Progenitor cell of endocrine pancreas (in vitro differentiated cells): ENCODE measurements at regions not wholly inside any gene's neighbourhood (a gene's known extent, or its start where the extent isn't known, plus 50 kb on each side); places are given as distances from the start of the nearest gene placed in this dataset.

ENCODE experiments used
- DNase-seq: peaks from one replicate; pipeline ENCODE4 v3.0.0; 2021; ENCODE audit warnings: low spot score; ENCODE audit not compliant: unreplicated experiment
- H3K27ac Mint-ChIP-seq: 2 replicates; pipeline ENCODE4 v1.8.0; 2021; ENCODE audit warnings: mild to moderate bottlenecking, moderate library complexity, mixed read lengths
- H3K27me3 Mint-ChIP-seq: 2 replicates; pipeline ENCODE4 v1.8.0; 2021; ENCODE audit warnings: mixed read lengths
- H3K36me3 Mint-ChIP-seq: 2 replicates; pipeline ENCODE4 v1.8.0; 2022; ENCODE audit warnings: mixed read lengths; ENCODE audit not compliant: insufficient read depth
- H3K4me1 Mint-ChIP-seq: 2 replicates; pipeline ENCODE4 v1.8.0; 2021; ENCODE audit warnings: low read depth, mixed read lengths
- H3K4me3 Mint-ChIP-seq: 2 replicates; pipeline ENCODE4 v1.8.0; 2021; ENCODE audit warnings: low read depth, mild to moderate bottlenecking, moderate library complexity, mixed read lengths
- H3K9me3 Mint-ChIP-seq: 2 replicates; pipeline ENCODE4 v1.8.0; 2021; ENCODE audit warnings: low read depth, mixed read lengths
- TF ChIP-seq, protein P1 (sequence below): fragments of 200-600 bp; sonication (generic); IDR thresholded peaks from one replicate; pipeline ENCODE4 v1.5.0; 2021; ENCODE audit warnings: antibody characterized with exemption, mild to moderate bottlenecking; ENCODE audit not compliant: unreplicated experiment

DNA sequence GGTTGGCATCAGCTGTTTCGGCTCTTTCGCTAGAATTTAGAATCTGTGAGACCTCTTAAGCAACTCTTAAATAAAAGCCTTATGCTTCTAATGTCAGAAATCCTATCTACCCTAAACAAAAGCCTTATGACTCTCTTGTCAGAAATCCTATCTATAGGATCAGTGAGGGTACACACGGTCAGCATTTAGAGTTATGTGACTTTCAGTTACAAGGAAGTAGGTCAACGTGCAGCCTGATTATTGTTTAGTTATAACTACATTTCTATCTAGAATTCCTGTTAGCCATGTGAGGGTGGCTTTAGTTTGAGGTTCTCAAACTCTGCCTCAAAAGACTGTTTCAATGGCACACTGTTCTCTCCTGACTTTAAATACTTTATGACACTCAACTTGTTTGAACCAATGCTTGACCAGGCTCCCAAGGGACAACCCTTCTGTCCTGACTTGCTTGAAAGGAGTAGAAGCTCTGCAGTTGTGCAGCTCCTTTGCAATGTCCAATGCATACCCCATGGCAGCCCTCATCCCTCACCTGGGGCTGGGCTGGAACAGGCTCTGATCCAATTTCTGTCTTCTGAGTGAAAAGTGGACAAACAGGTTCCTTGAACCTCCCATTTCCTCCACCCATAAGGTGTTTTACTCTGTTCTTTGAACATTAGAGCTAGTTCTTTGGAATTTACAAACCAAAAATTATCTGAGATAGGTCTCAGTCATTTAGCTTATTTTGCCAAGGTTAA lies 251.6 kb upstream of the PIK3R1 start:
- no peak overlapping the region for H3K27ac Mint-ChIP-seq
- H3K27me3 Mint-ChIP-seq, result no peaks in the 10 kb centered on the region
- no peak overlapping the region for H3K4me3 Mint-ChIP-seq

DNA sequence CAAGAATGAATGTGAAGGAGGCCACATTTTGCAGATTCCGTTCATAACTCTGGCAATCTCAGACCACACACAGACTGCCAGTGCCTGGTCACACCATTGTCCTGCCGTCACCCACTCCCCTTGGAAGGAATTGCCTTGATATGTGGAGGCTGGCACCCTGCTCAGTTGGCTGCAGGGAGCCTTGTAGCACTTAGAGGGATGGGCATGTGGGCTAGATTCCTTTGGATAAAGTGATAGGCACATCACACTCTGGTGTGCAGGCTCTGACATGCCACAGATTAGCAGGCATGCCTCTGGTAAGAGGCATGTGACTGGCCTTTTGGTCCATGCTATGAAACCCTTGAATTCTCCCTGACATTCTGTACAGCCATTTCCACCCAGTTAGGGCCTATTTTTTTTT lies 254.6 kb upstream of the PIK3R1 start:
- Mint-ChIP-seq H3K27ac (no peak overlapping the region), H3K36me3 (no peaks in the 10 kb centered on the region), H3K9me3 (no peaks in the 10 kb centered on the region), H3K27me3 (no peaks in the 10 kb centered on the region), H3K4me3 (no peak overlapping the region), H3K4me1 (peaks cover 17% of the 10 kb centered on the region)
- TF ChIP-seq, protein P1, sequence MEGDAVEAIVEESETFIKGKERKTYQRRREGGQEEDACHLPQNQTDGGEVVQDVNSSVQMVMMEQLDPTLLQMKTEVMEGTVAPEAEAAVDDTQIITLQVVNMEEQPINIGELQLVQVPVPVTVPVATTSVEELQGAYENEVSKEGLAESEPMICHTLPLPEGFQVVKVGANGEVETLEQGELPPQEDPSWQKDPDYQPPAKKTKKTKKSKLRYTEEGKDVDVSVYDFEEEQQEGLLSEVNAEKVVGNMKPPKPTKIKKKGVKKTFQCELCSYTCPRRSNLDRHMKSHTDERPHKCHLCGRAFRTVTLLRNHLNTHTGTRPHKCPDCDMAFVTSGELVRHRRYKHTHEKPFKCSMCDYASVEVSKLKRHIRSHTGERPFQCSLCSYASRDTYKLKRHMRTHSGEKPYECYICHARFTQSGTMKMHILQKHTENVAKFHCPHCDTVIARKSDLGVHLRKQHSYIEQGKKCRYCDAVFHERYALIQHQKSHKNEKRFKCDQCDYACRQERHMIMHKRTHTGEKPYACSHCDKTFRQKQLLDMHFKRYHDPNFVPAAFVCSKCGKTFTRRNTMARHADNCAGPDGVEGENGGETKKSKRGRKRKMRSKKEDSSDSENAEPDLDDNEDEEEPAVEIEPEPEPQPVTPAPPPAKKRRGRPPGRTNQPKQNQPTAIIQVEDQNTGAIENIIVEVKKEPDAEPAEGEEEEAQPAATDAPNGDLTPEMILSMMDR, result no peak
- DNase-seq, result no peak

More for the DNA sequence above, 251.6 kb upstream of the PIK3R1 start:
- H3K9me3 Mint-ChIP-seq, result no peaks in the 10 kb centered on the region
- no peaks in the 10 kb centered on the region for H3K36me3 Mint-ChIP-seq
- no peak for DNase-seq
- TF ChIP-seq, protein P1, result no peak
- H3K4me1 Mint-ChIP-seq, result peaks cover 12% of the 10 kb centered on the region

DNA sequence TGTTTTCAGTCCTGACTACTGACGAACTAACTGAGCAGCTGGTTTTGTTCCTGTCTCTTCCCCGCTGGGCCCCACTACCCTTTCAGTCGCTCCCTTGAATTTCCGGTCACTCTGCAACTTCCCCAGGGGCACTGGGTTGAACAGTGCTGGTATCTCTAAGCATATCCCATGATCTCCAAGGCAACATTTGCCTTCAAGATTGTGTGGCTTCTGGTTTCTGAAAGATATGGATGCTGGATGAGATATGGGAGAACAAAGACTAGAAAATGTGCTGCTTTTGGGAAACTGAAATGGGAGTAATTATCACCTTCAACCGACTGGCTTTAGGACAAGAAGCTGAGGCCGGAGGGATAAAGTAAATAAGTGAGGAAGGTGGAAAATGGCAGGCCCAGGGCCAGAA lies 258.2 kb upstream of the PIK3R1 start:
- Mint-ChIP-seq H3K27ac (no peak overlapping the region), H3K27me3 (no peaks in the 10 kb centered on the region), H3K4me3 (no peak overlapping the region), H3K36me3 (no peaks in the 10 kb centered on the region), H3K4me1 (peaks cover 9% of the 10 kb centered on the region), H3K9me3 (no peaks in the 10 kb centered on the region)
- TF ChIP-seq, protein P1, result no peak
- DNase-seq, result no peak

DNA sequence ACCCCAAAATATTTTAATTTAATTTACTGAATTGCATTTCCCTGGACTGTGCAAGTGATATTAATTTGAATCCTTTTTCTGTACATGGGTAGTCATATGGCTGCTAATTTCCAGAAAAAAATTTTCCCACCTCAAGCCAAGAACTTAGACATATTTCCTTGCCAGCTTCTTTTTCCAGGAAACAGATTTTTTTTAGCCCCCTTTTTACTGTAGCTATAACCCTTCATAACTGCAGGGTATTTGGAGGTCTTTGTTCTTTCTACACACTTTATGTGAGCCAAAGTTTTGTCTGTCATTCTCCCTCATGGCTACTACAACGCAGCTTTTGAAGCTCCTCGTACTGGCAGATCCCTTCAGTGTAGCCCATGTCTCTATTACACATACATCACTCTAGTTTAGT lies 261.2 kb upstream of the PIK3R1 start:
- Mint-ChIP-seq H3K36me3 (no peaks in the 10 kb centered on the region), H3K27ac (no peak overlapping the region), H3K4me3 (no peak overlapping the region), H3K27me3 (no peaks in the 10 kb centered on the region), H3K4me1 (peaks cover 7% of the 10 kb centered on the region), H3K9me3 (no peaks in the 10 kb centered on the region)
- no peak for DNase-seq
- TF ChIP-seq, protein P1, result no peak

DNA sequence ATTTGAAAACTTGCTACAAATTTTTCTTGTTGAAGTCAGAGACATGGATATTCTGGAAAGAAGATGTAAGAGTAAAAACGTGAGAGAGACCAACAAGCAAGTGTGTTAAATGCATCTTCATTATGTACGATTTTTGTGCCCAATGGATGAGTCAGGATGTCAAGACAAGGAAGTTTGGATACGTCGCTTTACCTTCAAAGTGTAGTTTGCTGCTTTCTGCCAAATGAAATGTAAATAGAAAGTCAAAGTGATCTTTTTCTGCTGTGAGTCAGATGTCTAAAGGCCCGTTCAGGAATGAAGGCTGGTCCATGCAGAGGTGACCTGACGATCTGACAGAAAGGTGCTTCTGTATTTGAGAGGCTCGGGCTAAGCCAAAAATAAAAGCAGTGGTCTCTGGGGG lies 273.1 kb upstream of the PIK3R1 start:
- no peaks in the 10 kb centered on the region for H3K36me3 Mint-ChIP-seq
- H3K9me3 Mint-ChIP-seq, result peaks cover 5% of the 10 kb centered on the region
- no peak overlapping the region for H3K4me3 Mint-ChIP-seq
- no peak overlapping the region for H3K27ac Mint-ChIP-seq
- no peaks in the 10 kb centered on the region for H3K27me3 Mint-ChIP-seq
- DNase-seq, result no peak
- H3K4me1 Mint-ChIP-seq, result no peaks in the 10 kb centered on the region
- TF ChIP-seq, protein P1, result no peak
